ENCODE measurements at regions not wholly inside any gene's neighbourhood (a gene's known extent, or its start where the extent isn't known, plus 50 kb on each side); places are given as distances from the start of the nearest gene placed in this dataset.

DNA sequence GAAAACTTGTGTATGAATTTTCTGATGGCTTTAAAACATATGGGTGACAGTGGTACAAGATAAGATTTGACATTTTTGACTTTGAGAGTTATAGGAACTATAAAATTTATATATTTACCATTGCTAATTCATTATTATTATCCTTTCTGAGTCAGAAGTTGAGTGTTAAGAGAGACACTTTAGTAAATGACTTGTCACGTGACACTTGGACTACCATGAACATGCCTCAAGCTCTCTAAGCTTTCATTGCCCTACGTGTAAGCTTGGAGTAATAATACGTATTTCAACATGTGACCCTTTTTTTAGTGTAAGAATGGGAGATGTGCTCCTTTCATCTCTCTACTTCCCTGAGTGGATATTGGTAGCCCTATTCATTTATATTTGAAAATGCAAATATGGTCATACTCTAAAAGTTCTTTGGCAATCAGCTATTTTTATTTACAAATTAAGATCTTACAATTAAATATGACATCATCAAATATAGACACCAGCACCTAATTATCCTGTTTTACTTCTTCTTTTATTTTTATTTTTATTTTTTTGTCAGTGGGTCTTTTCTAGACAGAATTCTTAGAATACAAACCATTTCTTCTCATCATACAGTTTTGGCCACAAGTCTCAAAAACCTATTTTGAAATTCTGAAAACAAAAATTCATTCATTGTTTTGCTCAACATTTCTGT lies 837.0 kb downstream of the PDHA2 start:
- Histone ChIP-seq H3K36me3 (ENCODE audit: control insufficient read depth, insufficient read depth, low read length) (no peaks in the 10 kb centered on the region), H3K4me1 (ENCODE audit: control insufficient read depth, insufficient read depth, low read length) (no peaks in the 10 kb centered on the region), H3K9me3 (ENCODE audit: control insufficient read depth, insufficient read depth, low read length) (no peaks in the 10 kb centered on the region), H3K27me3 (ENCODE audit: control insufficient read depth, insufficient read depth, low read length) (no peaks in the 10 kb centered on the region), H3K4me3 (ENCODE audit: low read depth, low read length) (no peak overlapping the region), H3K27ac (ENCODE audit: low read depth, low read length) (no peak overlapping the region)
- WGBS (ENCODE audit: insufficient coverage), result no CpG with 5 or more reads among the region's 3 CpGs
- no peak for DNase-seq (ENCODE audit: low read depth in 4 of 6, low spot score in 6 of 6)

GRCh38 chr4:96677499-96677898 lies 837.6 kb downstream of the PDHA2 start:
- Histone ChIP-seq H3K36me3 (ENCODE audit: control insufficient read depth, insufficient read depth, low read length) (no peaks in the 10 kb centered on the region), H3K4me3 (ENCODE audit: low read depth, low read length) (no peak overlapping the region), H3K4me1 (ENCODE audit: control insufficient read depth, insufficient read depth, low read length) (no peaks in the 10 kb centered on the region), H3K27me3 (ENCODE audit: control insufficient read depth, insufficient read depth, low read length) (no peaks in the 10 kb centered on the region), H3K27ac (ENCODE audit: low read depth, low read length) (no peak overlapping the region), H3K9me3 (ENCODE audit: control insufficient read depth, insufficient read depth, low read length) (no peaks in the 10 kb centered on the region)
- WGBS (ENCODE audit: insufficient coverage), result no CpG with 5 or more reads among the region's 1 CpG
- DNase-seq (ENCODE audit: low read depth in 4 of 6, low spot score in 6 of 6), result no peak

- Histone ChIP-seq H3K4me1 (ENCODE audit: control insufficient read depth, insufficient read depth, low read length) (no peaks in the 10 kb centered on the region), H3K4me3 (ENCODE audit: low read depth, low read length) (no peak overlapping the region), H3K27me3 (ENCODE audit: control insufficient read depth, insufficient read depth, low read length) (no peaks in the 10 kb centered on the region), H3K36me3 (ENCODE audit: control insufficient read depth, insufficient read depth, low read length) (no peaks in the 10 kb centered on the region), H3K9me3 (ENCODE audit: control insufficient read depth, insufficient read depth, low read length) (no peaks in the 10 kb centered on the region), H3K27ac (ENCODE audit: low read depth, low read length) (no peak overlapping the region)
- DNase-seq (ENCODE audit: low read depth in 4 of 6, low spot score in 6 of 6), result peak in 1 of 6 donors; percentile 70
Observed at GRCh38 chr4:96681218-96681617, 841.3 kb downstream of the PDHA2 start.

GRCh38 chr4:96685691-96686090 lies 845.8 kb downstream of the PDHA2 start:
- no peak for DNase-seq (ENCODE audit: low read depth in 4 of 6, low spot score in 6 of 6)
- Histone ChIP-seq H3K4me1 (ENCODE audit: control insufficient read depth, insufficient read depth, low read length) (no peaks in the 10 kb centered on the region), H3K27me3 (ENCODE audit: control insufficient read depth, insufficient read depth, low read length) (no peaks in the 10 kb centered on the region), H3K9me3 (ENCODE audit: control insufficient read depth, insufficient read depth, low read length) (no peaks in the 10 kb centered on the region), H3K4me3 (ENCODE audit: low read depth, low read length) (no peak overlapping the region), H3K36me3 (ENCODE audit: control insufficient read depth, insufficient read depth, low read length) (no peaks in the 10 kb centered on the region), H3K27ac (ENCODE audit: low read depth, low read length) (no peak overlapping the region)
- WGBS (ENCODE audit: insufficient coverage), result no CpG with 5 or more reads among the region's 7 CpGs

DNA sequence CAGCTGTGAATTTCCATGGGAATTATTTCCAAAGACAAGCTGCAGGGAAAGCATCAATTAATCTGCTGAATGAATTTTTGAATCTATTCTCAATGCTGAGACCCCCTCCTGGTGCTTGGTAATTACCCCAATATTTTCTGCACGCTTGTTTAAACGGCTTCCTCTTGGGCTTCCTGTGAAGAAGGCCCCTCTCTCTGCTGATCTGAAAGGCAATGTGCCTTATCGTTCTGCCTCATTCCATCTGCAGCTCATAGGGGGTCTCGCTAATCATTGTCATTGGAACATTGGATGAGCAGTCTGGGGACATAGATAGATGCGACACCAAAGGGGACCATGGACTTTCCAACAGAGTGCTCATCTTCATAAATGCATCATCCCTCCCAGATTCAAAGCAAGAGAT lies 851.6 kb downstream of the PDHA2 start:
- no peaks in the 10 kb centered on the region for H3K27me3 ChIP-seq (ENCODE audit: control insufficient read depth, insufficient read depth, low read length)
- H3K4me1 ChIP-seq (ENCODE audit: control insufficient read depth, insufficient read depth, low read length), result no peaks in the 10 kb centered on the region
- H3K36me3 ChIP-seq (ENCODE audit: control insufficient read depth, insufficient read depth, low read length), result no peaks in the 10 kb centered on the region
- H3K4me3 ChIP-seq (ENCODE audit: low read depth, low read length), result no peak overlapping the region
- peak in 2 of 6 donors; percentile 3 to 89 for DNase-seq (ENCODE audit: low read depth in 4 of 6, low spot score in 6 of 6)
- 38% methylated on average over 4 of the region's 5 CpGs for WGBS (ENCODE audit: insufficient coverage)
- no peak overlapping the region for H3K27ac ChIP-seq (ENCODE audit: low read depth, low read length)
- no peaks in the 10 kb centered on the region for H3K9me3 ChIP-seq (ENCODE audit: control insufficient read depth, insufficient read depth, low read length)

DNA sequence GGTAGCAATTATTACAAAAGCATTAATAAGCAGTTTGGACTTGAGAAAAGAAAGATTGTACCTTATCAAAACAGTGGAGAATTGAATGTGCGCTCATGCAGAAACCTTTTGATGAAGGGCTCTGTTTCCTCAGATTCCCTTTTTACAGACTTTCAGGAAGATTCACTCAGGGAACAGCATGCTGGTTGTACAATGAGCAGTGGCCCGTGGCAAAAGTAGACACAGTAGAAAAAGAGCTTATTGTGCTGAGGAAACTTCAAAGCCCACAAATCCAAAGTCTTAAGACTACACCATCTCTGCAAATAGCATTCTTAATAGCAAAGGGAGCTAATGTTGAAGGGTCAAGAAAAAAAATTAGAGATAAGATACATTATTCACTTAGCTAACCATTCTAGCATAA lies 858.9 kb downstream of the PDHA2 start:
- peak in 1 of 6 donors; percentile 6 for DNase-seq (ENCODE audit: low read depth in 4 of 6, low spot score in 6 of 6)

GRCh38 chr4:96703265-96703664 lies 863.4 kb downstream of the PDHA2 start:
- no peaks in the 10 kb centered on the region for H3K4me1 ChIP-seq (ENCODE audit: control insufficient read depth, insufficient read depth, low read length)
- no peak overlapping the region for H3K4me3 ChIP-seq (ENCODE audit: low read depth, low read length)
- no peaks in the 10 kb centered on the region for H3K27me3 ChIP-seq (ENCODE audit: control insufficient read depth, insufficient read depth, low read length)
- DNase-seq (ENCODE audit: low read depth in 4 of 6, low spot score in 6 of 6), result peak in 2 of 6 donors; percentile 24 to 30
- H3K36me3 ChIP-seq (ENCODE audit: control insufficient read depth, insufficient read depth, low read length), result no peaks in the 10 kb centered on the region
- no peaks in the 10 kb centered on the region for H3K9me3 ChIP-seq (ENCODE audit: control insufficient read depth, insufficient read depth, low read length)
- WGBS (ENCODE audit: insufficient coverage), result 40% methylated on average over 1 of the region's 2 CpGs
- H3K27ac ChIP-seq (ENCODE audit: low read depth, low read length), result no peak overlapping the region

More for the DNA sequence above, 858.9 kb downstream of the PDHA2 start:
- H3K9me3 ChIP-seq (ENCODE audit: control insufficient read depth, insufficient read depth, low read length), result no peaks in the 10 kb centered on the region
- WGBS (ENCODE audit: insufficient coverage), result 67% methylated on average over 1 of the region's 2 CpGs
- H3K27me3 ChIP-seq (ENCODE audit: control insufficient read depth, insufficient read depth, low read length), result no peaks in the 10 kb centered on the region
- H3K4me3 ChIP-seq (ENCODE audit: low read depth, low read length), result no peak overlapping the region
- no peak overlapping the region for H3K27ac ChIP-seq (ENCODE audit: low read depth, low read length)
- H3K36me3 ChIP-seq (ENCODE audit: control insufficient read depth, insufficient read depth, low read length), result no peaks in the 10 kb centered on the region
- H3K4me1 ChIP-seq (ENCODE audit: control insufficient read depth, insufficient read depth, low read length), result no peaks in the 10 kb centered on the region

GRCh38 chr4:96708766-96709165 lies 868.9 kb downstream of the PDHA2 start:
- Histone ChIP-seq H3K4me1 (ENCODE audit: control insufficient read depth, insufficient read depth, low read length) (no peaks in the 10 kb centered on the region), H3K27me3 (ENCODE audit: control insufficient read depth, insufficient read depth, low read length) (no peaks in the 10 kb centered on the region), H3K27ac (ENCODE audit: low read depth, low read length) (no peak overlapping the region), H3K36me3 (ENCODE audit: control insufficient read depth, insufficient read depth, low read length) (no peaks in the 10 kb centered on the region), H3K4me3 (ENCODE audit: low read depth, low read length) (no peak overlapping the region), H3K9me3 (ENCODE audit: control insufficient read depth, insufficient read depth, low read length) (no peaks in the 10 kb centered on the region)
- no CpG with 5 or more reads among the region's 1 CpG for WGBS (ENCODE audit: insufficient coverage)
- DNase-seq (ENCODE audit: low read depth in 4 of 6, low spot score in 6 of 6), result no peak

DNA sequence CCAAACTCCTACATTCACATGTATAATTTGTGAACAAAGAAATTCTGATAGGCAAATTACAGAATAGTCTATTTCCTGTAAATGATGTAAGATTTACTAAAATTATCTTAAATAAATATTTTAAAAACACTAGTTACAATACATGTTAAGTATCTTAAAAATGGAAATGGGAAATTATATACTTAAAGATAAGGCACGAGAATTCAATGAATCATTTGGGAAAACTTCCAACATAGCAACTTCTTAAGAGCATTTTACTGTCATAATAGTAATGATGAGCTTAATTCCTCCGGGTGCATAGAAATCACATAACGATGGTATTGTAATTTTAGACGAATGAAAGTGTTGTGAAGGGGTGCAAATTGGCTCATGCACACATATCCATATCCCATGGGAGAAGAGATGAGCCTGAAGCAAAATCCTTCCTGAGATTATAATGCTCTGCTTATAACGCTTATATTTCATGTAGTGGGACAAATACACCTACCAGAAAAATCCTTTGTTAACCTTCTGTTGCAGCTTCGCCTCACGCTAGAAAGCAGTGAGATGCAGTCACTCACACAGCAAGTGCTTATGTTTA lies 873.5 kb downstream of the PDHA2 start:
- peak in 1 of 6 donors; percentile 68 for DNase-seq (ENCODE audit: low read depth in 4 of 6, low spot score in 6 of 6)
- Histone ChIP-seq H3K9me3 (ENCODE audit: control insufficient read depth, insufficient read depth, low read length) (no peaks in the 10 kb centered on the region), H3K4me3 (ENCODE audit: low read depth, low read length) (no peak overlapping the region), H3K27me3 (ENCODE audit: control insufficient read depth, insufficient read depth, low read length) (no peaks in the 10 kb centered on the region), H3K4me1 (ENCODE audit: control insufficient read depth, insufficient read depth, low read length) (no peaks in the 10 kb centered on the region), H3K36me3 (ENCODE audit: control insufficient read depth, insufficient read depth, low read length) (no peaks in the 10 kb centered on the region), H3K27ac (ENCODE audit: low read depth, low read length) (no peak overlapping the region)
- WGBS (ENCODE audit: insufficient coverage), result no CpG with 5 or more reads among the region's 7 CpGs

GRCh38 chr4:96729641-96730040 lies 889.7 kb downstream of the PDHA2 start:
- no peaks in the 10 kb centered on the region for H3K36me3 ChIP-seq (ENCODE audit: control insufficient read depth, insufficient read depth, low read length)
- DNase-seq (ENCODE audit: low read depth in 4 of 6, low spot score in 6 of 6), result peak in 2 of 6 donors; percentile 46 to 77
- H3K4me1 ChIP-seq (ENCODE audit: control insufficient read depth, insufficient read depth, low read length), result no peaks in the 10 kb centered on the region
- H3K27me3 ChIP-seq (ENCODE audit: control insufficient read depth, insufficient read depth, low read length), result no peaks in the 10 kb centered on the region
- no peaks in the 10 kb centered on the region for H3K9me3 ChIP-seq (ENCODE audit: control insufficient read depth, insufficient read depth, low read length)
- H3K27ac ChIP-seq (ENCODE audit: low read depth, low read length), result no peak overlapping the region
- no peak overlapping the region for H3K4me3 ChIP-seq (ENCODE audit: low read depth, low read length)

Data from spinal cord (tissue), 9 donors.